Neural cell (in vitro differentiated cells): ENCODE measurements at regions not wholly inside any gene's neighbourhood (a gene's known extent, or its start where the extent isn't known, plus 50 kb on each side); places are given as distances from the start of the nearest gene placed in this dataset.

Experiments
- EZH2 ChIP-seq: fragments of 200-600, 300-800 bp; shearing (Covaris generic), sonication (generic); IDR thresholded peaks from 2 replicates; pipeline ENCODE4 v1.6.1; 2014; ENCODE audit warnings: antibody characterized with exemption, low read length, borderline replicate concordance, mild to moderate bottlenecking; ENCODE audit not compliant: insufficient read depth, poor library complexity, severe bottlenecking
- TF ChIP-seq, protein P1 (sequence below): fragments of 450-650 bp; IDR thresholded peaks from 2 replicates; pipeline ENCODE4 v1.5.1; 2014; ENCODE audit warnings: antibody characterized with exemption, mild to moderate bottlenecking, moderate library complexity; ENCODE audit not compliant: poor library complexity, severe bottlenecking

DNA sequence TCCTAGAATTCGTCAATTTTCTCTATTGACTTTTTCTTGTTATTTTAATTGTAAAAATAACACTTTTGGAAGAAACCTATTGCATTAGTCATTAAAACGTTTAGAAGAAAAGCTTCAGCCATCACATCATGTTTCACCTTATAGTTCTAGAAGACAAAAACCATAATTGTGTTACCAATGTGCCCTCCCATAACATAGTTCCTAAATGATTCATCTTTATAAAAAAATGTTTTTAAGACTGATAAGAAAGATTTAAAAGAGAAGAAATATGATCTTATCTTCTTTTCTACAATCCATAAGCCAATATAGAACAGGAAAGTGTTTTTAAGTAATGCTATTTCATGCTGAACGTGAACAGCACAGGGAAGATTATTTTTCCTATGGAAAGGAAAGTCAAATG, 316.6 kb upstream of the NDST4 start:
- TF ChIP-seq, protein P1, sequence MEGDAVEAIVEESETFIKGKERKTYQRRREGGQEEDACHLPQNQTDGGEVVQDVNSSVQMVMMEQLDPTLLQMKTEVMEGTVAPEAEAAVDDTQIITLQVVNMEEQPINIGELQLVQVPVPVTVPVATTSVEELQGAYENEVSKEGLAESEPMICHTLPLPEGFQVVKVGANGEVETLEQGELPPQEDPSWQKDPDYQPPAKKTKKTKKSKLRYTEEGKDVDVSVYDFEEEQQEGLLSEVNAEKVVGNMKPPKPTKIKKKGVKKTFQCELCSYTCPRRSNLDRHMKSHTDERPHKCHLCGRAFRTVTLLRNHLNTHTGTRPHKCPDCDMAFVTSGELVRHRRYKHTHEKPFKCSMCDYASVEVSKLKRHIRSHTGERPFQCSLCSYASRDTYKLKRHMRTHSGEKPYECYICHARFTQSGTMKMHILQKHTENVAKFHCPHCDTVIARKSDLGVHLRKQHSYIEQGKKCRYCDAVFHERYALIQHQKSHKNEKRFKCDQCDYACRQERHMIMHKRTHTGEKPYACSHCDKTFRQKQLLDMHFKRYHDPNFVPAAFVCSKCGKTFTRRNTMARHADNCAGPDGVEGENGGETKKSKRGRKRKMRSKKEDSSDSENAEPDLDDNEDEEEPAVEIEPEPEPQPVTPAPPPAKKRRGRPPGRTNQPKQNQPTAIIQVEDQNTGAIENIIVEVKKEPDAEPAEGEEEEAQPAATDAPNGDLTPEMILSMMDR: no peak
- TF ChIP-seq EZH2: no peak
